ENCODE measurements at regions not wholly inside any gene's neighbourhood (a gene's known extent, or its start where the extent isn't known, plus 50 kb on each side); places are given as distances from the start of the nearest gene placed in this dataset.

DNA sequence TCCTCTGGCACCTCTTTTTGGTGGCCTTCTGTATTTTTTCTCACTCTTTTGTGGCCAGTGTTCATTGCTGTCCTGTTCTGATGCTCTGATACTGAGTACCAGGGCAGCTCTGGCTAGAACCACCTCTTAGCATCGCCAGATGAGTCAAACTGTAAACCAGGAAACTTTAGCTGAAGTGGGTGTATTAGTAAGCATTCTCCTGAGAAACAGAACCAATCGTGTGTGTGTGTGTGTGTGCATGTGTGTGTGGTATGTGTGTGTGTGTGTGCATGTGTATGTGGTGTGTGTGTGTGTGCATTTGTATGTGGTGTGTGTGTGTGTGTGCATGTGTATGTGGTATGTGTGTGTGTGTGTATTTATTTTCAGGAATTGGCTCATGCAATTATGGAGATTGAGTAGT, 166.3 kb upstream of the SKOR2 start (continued):
- TF ChIP-seq, protein P1, sequence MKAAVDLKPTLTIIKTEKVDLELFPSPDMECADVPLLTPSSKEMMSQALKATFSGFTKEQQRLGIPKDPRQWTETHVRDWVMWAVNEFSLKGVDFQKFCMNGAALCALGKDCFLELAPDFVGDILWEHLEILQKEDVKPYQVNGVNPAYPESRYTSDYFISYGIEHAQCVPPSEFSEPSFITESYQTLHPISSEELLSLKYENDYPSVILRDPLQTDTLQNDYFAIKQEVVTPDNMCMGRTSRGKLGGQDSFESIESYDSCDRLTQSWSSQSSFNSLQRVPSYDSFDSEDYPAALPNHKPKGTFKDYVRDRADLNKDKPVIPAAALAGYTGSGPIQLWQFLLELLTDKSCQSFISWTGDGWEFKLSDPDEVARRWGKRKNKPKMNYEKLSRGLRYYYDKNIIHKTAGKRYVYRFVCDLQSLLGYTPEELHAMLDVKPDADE (conservative IDR thresholded peaks at IDR 0.05; ENCODE audit: control insufficient read depth, low read depth, low read length): no peak
- TF ChIP-seq, protein P2, sequence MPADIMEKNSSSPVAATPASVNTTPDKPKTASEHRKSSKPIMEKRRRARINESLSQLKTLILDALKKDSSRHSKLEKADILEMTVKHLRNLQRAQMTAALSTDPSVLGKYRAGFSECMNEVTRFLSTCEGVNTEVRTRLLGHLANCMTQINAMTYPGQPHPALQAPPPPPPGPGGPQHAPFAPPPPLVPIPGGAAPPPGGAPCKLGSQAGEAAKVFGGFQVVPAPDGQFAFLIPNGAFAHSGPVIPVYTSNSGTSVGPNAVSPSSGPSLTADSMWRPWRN (IDR thresholded peaks at IDR 0.05; ENCODE audit: low read depth): no peak
- no peak for TF ChIP-seq NFE2 (IDR thresholded peaks at IDR 0.05; ENCODE audit: low read depth)
- no peak for TF ChIP-seq NR1H2 (CRISPR knock-in tag; IDR thresholded peaks at IDR 0.05)
- TF ChIP-seq NCOR1 (IDR thresholded peaks at IDR 0.05): no peak

DNA sequence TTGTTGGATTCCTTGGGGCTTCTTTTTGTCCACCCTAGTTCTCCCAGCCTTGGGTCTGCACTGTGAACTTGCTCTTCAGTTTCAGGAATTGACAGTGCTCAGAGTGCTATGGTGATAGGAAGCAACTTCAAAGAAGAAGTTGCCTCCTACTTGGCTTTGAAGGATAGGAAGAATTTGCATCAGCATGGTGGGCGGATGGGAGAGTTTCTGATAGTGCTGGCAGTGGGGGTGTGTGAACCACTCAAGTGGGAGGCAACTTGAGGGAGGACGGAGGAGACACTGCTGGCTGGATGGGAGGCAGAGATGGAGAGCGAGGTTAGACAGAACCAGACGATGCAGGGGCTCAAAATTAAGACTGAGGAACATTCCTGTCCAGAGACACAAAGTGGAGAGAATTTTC, 164.4 kb upstream of the SKOR2 start:
- no peak for TF ChIP-seq CBX3 (IDR thresholded peaks at IDR 0.05; ENCODE audit: borderline replicate concordance in 1 of 2, low read length in 2 of 2)
- TF ChIP-seq, protein P3, sequence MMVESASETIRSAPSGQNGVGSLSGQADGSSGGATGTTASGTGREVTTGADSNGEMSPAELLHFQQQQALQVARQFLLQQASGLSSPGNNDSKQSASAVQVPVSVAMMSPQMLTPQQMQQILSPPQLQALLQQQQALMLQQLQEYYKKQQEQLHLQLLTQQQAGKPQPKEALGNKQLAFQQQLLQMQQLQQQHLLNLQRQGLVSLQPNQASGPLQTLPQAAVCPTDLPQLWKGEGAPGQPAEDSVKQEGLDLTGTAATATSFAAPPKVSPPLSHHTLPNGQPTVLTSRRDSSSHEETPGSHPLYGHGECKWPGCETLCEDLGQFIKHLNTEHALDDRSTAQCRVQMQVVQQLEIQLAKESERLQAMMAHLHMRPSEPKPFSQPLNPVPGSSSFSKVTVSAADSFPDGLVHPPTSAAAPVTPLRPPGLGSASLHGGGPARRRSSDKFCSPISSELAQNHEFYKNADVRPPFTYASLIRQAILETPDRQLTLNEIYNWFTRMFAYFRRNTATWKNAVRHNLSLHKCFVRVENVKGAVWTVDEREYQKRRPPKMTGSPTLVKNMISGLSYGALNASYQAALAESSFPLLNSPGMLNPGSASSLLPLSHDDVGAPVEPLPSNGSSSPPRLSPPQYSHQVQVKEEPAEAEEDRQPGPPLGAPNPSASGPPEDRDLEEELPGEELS (CRISPR knock-in tag; IDR thresholded peaks at IDR 0.05; ENCODE audit: borderline replicate concordance): no peak
- BruUV-seq (replicated peaks): no TSS peak
- POLR2A ChIA-PET: no interaction called here
- Histone ChIP-seq H2AFZ (ENCODE audit: low read depth, low read length) (no peak overlapping the region), H3K27me3 (ENCODE audit: control insufficient read depth in 2 of 2, insufficient read depth in 2 of 2, low read length in 2 of 2) (no peaks in the 10 kb centered on the region; a peak in 1 of 5 replicates), H3K9me3 (replicated peaks; ENCODE audit: control insufficient read depth, insufficient read depth, low read depth, low read length) (no peaks in the 10 kb centered on the region), H3K4me3 (no peak overlapping the region), H3K36me3 (ENCODE audit: control insufficient read depth, insufficient read depth, low read length) (no peaks in the 10 kb centered on the region), H3K4me1 (replicated peaks in 1 of 2; ENCODE audit: control insufficient read depth in 2 of 2, insufficient read depth in 2 of 2, low read length in 2 of 2) (no peaks in the 10 kb centered on the region), H3K79me2 (ENCODE audit: control insufficient read depth, insufficient read depth, low read length) (no peaks in the 10 kb centered on the region), H3K9ac (ENCODE audit: insufficient read depth in 1 of 2, low read depth in 2 of 2, low read length in 2 of 2) (no peak overlapping the region), H4K20me1 (replicated peaks; ENCODE audit: control insufficient read depth, insufficient read depth, low read length) (no peaks in the 10 kb centered on the region), H3K9me1 (ENCODE audit: control insufficient read depth, insufficient read depth, low read length) (no peaks in the 10 kb centered on the region), H3K27ac (ENCODE audit: extremely low read depth, low read depth, low read length) (no peak overlapping the region), H3K4me2 (ENCODE audit: insufficient read depth, low read length) (no peak overlapping the region)
- FAIRE-seq (no peak), ATAC-seq (no peak), DNase-seq (ENCODE audit: extremely low read depth in 1 of 4, low spot score in 3 of 4) (no peak)
- intact Hi-C loops (cut with micrococcal nuclease): no loop called here
- in situ Hi-C loops (cut with MboI): no loop called here
- CTCF ChIA-PET (ENCODE audit: low intra/inter-chr PET ratio): no interaction called here
- WGBS (ENCODE audit: insufficient coverage, low coverage, missing lambda C conversion rate): 0% methylated on average over 3 of the region's 4 CpGs

All from K562 (cell line).